Endothelial cell of umbilical vein (primary cell): ENCODE measurements at regions not wholly inside any gene's neighbourhood (a gene's known extent, or its start where the extent isn't known, plus 50 kb on each side); places are given as distances from the start of the nearest gene placed in this dataset.

ENCODE experiments used
- CTCF ChIP-seq, 2 donors: IDR thresholded peaks; 1 replicate in 1 of 2; 2 replicates in 1 of 2; pipeline ENCODE4 v1.5.1; 2011; ENCODE audit warnings: low read length in 2 of 2, mild to moderate bottlenecking in 2 of 2, moderate library complexity in 2 of 2, control low read depth in 1 of 2, inconsistent platforms in 1 of 2, low read depth in 1 of 2; ENCODE audit not compliant: insufficient read depth in 1 of 2; ENCODE audit errors: extremely low read depth in 1 of 2
- EZH2 ChIP-seq: IDR thresholded peaks from 2 replicates; pipeline ENCODE4 v1.6.1; 2012; ENCODE audit warnings: borderline replicate concordance, low read depth, mild to moderate bottlenecking, moderate library complexity, low read length, inconsistent platforms; ENCODE audit not compliant: severe bottlenecking
- FOS ChIP-seq: IDR thresholded peaks from 2 replicates; pipeline ENCODE4 v1.6.1; 2011; ENCODE audit warnings: mild to moderate bottlenecking, low read length, moderate library complexity, borderline replicate concordance; ENCODE audit not compliant: insufficient read depth
- GATA2 ChIP-seq: IDR thresholded peaks from 2 replicates; pipeline ENCODE4 v1.7.0; 2011; ENCODE audit warnings: low read depth, mild to moderate bottlenecking, moderate library complexity, mixed read lengths, low read length; ENCODE audit not compliant: insufficient read length, insufficient read depth
- JUN ChIP-seq: IDR thresholded peaks from 2 replicates; pipeline ENCODE4 v1.6.1; 2011; ENCODE audit warnings: borderline replicate concordance, low read depth; ENCODE audit not compliant: insufficient read length, insufficient read depth
- MAX ChIP-seq: IDR thresholded peaks from 2 replicates; pipeline ENCODE4 v1.6.1; 2011; ENCODE audit not compliant: insufficient read depth, insufficient read length
- MYC ChIP-seq: IDR thresholded peaks from one replicate; pipeline ENCODE4 v1.6.1; 2011; ENCODE audit warnings: mild to moderate bottlenecking, low read depth, low read length
- POLR2A ChIP-seq: IDR thresholded peaks from 2 replicates; pipeline ENCODE4 v1.6.1; 2012; ENCODE audit warnings: low read depth, mild to moderate bottlenecking, control low read depth, low read length
- POLR2AphosphoS5 ChIP-seq: IDR thresholded peaks from 2 replicates; pipeline ENCODE4 v1.6.1; 2012; ENCODE audit warnings: low read depth, mild to moderate bottlenecking, control low read depth, low read length, moderate library complexity; ENCODE audit not compliant: insufficient read depth

- TF ChIP-seq POLR2AphosphoS5 (no peak), GATA2 (no peak), POLR2A (no peak), CTCF (IDR thresholded peaks at IDR 0.05; ENCODE audit: extremely low read depth in 1 of 2, insufficient read depth in 1 of 2, low read depth in 1 of 2, low read length in 2 of 2) (no peak), MYC (no peak), JUN (no peak), MAX (no peak), EZH2 (no peak), FOS (no peak)
These were observed 289.9 kb upstream of the TUT7 start for GRCh38 chr9:86643946-86644674.
